Stimulated activated CD8-positive, alpha-beta memory T cell treated with anti-CD3 and anti-CD28 coated beads, Interleukin-4, amount 100 ng/mL, for 1 hour (primary cell): ENCODE measurements at regions not wholly inside any gene's neighbourhood (a gene's known extent, or its start where the extent isn't known, plus 50 kb on each side); places are given as distances from the start of the nearest gene placed in this dataset.

Source experiments
- DNase-seq, 2 donors: peaks; one replicate each; pipeline ENCODE4 v3.0.0-alpha.2; 2020; ENCODE audit warnings: low read depth in 2 of 2, low spot score in 1 of 2

GRCh38 chr13:84917252-84917878 lies 881.9 kb downstream of the SLITRK6 start:
- no peak for DNase-seq

- DNase-seq, result no peak
Observed at GRCh38 chr13:84912720-84913119, 886.5 kb downstream of the SLITRK6 start.

- DNase-seq, result no peak
Observed at GRCh38 chr13:84910423-84910822, 888.8 kb downstream of the SLITRK6 start.

- no peak for DNase-seq
Observed at GRCh38 chr13:84903391-84903790, 895.8 kb downstream of the SLITRK6 start.

GRCh38 chr13:84902243-84902642 lies 897.0 kb downstream of the SLITRK6 start:
- DNase-seq, result no peak

GRCh38 chr13:84896128-84896527 lies 903.1 kb downstream of the SLITRK6 start:
- DNase-seq, result no peak

- no peak for DNase-seq
Observed at GRCh38 chr13:84894749-84895148, 904.5 kb downstream of the SLITRK6 start.

- DNase-seq, result no peak
Observed at GRCh38 chr13:84885868-84886267, 913.4 kb downstream of the SLITRK6 start.

- no peak for DNase-seq
Observed at GRCh38 chr13:84873951-84874350, 925.3 kb downstream of the SLITRK6 start.

GRCh38 chr13:84870190-84870589 lies 929.0 kb downstream of the SLITRK6 start:
- DNase-seq, result no peak

GRCh38 chr13:84867246-84867645 lies 932.0 kb downstream of the SLITRK6 start:
- no peak for DNase-seq

GRCh38 chr13:84865783-84866221 lies 933.4 kb downstream of the SLITRK6 start:
- no peak for DNase-seq

GRCh38 chr13:84864341-84864740 lies 934.9 kb downstream of the SLITRK6 start:
- no peak for DNase-seq

GRCh38 chr13:84847107-84847506 lies 952.1 kb downstream of the SLITRK6 start:
- no peak for DNase-seq

GRCh38 chr13:84845907-84846619 lies 953.2 kb downstream of the SLITRK6 start:
- DNase-seq, result no peak

- DNase-seq, result no peak
Observed at GRCh38 chr13:84844473-84844872, 954.7 kb downstream of the SLITRK6 start.

GRCh38 chr13:84843368-84843767 lies 955.9 kb downstream of the SLITRK6 start:
- no peak for DNase-seq

GRCh38 chr13:84834201-84834600 lies 951.9 kb upstream of the SLITRK1 start:
- DNase-seq, result no peak

GRCh38 chr13:84831666-84832657 lies 949.7 kb upstream of the SLITRK1 start:
- no peak for DNase-seq

- DNase-seq, result no peak
Observed at GRCh38 chr13:84823528-84823927, 941.3 kb upstream of the SLITRK1 start.

GRCh38 chr13:84821261-84821660 lies 939.0 kb upstream of the SLITRK1 start:
- no peak for DNase-seq
